NCI-H345 (cell line): ENCODE measurements at regions not wholly inside any gene's neighbourhood (a gene's known extent, or its start where the extent isn't known, plus 50 kb on each side); places are given as distances from the start of the nearest gene placed in this dataset.
"Not testable (repeated sequence)": the region's sequence is repeated elsewhere in the genome, so short reads cannot be mapped to it uniquely, and the experiment has no call there.

ENCODE experiments used
- DNase-seq: peaks from one replicate; lab custom pipeline; 2025; lab: John Stamatoyannopoulos, UW

DNA sequence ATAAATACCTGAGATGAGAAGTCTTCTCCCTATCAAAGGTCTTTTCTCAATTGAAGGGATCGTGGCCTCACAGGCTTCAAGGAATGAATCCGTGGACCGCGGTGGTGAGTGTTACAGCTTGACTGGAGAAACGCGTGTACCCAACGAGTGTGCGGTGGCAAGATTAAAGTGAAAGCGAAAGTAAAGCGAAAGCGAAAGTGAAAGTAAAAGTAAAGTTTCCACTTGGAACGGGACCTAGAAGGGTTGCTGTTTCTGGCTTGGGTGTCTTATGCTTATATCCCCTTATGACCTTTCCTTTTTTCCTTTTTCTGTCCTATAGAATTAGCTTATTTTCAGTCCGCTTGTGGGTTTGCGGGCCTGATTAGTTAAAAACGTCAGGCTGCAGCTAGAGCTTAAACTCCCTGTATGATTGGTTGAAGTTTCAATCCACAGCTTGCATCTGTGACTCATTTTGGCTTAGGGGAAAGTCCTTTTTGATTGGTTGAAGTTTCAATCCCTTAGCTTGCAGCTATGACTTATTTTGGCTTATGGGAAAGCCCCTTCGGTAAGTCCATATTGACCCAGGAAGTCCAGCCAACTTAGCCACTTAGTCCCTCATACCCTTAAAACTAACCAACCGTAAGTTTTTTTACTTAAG lies 924.3 kb upstream of the CDH10 start:
- no peak for DNase-seq

DNA sequence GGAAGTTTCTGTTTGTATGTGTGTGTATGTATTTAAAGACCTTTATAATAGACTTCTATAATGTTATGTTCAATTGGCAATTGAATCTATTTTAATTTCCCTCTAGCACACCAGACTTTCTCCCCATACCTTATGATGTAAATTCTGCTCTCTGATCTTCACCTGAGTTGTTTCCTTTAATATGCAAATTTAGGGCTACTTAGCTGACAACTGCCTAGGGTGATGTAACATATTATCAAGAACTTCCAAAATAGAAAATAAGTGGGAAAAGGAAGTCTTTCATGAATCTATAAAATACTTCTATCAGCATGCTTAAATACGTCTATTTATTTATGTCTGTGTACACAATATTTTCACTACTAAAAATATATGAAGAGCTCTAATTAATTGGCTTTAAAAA lies 923.5 kb upstream of the CDH10 start:
- no peak for DNase-seq

DNA sequence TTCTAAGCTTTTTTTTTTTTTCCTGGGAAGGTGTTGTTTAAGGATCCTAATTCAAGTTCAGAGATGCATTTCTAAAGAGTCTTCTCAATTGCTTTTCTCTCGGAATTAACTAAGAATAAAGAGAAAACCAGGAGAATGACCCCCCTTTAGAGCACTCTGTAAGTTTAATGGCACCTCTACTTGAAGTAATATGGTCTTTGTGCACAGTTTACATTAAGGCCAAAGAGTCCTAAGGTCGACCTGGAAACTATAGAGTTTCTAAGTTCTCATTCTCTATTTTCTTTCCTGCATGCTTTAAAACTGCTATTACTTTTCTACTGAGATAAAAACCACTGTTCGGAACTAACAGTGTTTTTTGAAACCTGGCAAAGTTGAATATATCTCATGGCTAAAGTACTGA lies 923.1 kb upstream of the CDH10 start:
- no peak for DNase-seq

DNA sequence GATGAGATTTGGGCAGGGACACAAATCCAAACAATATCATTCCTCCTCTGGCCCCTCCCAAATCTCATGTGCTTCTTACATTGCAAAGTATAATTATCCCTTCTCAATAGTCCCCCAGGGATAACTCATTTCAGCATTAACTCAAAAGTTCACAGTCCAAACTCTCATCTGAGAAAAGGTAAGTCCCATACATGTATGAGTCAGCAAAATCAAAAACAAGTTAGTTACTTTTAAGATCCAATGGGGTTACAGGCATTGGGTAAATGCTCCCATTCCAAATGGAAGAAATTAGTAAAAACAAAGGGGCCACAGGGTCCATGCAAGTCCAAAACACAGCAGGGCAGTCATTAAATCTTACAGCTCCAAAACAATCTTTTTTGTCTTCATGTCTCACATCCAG lies 917.9 kb upstream of the CDH10 start:
- no peak for DNase-seq

DNA sequence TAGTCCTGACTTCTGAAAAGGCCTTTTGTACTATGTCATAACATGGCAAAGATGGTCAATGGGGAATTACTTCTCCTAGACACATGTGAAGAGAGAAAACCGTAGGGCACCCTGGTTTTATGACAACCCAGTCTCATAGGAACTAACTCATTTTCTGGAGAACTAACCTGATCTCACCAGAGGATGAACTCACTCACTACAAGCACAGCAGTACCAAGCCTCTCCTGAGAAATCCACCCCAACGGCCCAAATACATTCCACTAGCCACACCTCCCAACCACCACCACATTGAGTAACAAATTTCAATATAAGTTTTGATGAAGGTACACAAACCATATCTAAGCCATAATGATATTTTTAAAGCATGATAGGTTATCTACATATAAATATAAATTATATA lies 909.3 kb upstream of the CDH10 start:
- DNase-seq = no peak

DNA sequence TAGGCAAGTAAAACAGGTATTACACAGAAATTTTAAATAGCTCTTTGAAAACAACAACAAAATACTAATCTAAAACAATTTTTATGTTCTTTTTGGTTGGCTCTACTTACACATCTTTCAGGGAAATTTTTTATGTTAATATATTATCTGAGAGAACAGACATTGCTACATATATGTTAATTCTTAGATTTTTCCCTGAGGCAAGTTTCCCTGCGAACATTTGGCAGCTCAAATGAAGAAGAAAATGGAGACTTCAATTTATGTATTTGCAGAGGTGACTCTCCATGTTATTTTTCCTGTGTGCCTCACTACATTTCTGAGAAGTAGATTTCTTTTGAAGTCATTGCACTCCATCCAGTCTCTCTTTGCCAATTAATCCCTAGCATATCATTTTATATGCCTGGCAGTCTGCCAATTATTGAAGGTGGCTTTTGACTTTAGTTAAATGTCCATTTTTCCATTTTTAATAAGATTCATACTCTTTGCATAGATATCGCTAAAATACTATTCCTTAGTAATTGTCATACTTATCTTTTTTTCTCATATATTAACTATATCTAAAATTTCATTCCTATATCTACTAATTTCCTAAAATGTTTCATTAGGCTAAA lies 908.2 kb upstream of the CDH10 start:
- DNase-seq = no peak

DNA sequence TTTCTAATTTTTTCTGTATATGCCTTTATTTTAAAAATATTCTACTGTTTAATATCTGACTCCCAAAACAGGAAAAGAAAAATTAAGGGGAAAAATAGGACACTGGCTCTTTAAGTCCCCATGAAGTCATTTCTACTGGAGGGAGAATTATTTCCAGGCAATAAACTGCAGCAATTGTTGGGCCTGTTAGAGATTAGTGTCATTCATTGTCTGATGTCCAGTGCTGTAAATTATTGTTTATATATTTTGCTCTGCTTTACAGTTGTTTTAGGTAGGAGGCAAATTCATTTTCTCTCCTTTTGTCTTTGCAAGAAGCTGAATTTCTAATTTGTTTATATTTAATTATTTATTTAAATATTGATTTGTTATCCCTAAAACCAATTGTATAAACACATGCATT lies 906.0 kb upstream of the CDH10 start:
- DNase-seq = no peak

DNA sequence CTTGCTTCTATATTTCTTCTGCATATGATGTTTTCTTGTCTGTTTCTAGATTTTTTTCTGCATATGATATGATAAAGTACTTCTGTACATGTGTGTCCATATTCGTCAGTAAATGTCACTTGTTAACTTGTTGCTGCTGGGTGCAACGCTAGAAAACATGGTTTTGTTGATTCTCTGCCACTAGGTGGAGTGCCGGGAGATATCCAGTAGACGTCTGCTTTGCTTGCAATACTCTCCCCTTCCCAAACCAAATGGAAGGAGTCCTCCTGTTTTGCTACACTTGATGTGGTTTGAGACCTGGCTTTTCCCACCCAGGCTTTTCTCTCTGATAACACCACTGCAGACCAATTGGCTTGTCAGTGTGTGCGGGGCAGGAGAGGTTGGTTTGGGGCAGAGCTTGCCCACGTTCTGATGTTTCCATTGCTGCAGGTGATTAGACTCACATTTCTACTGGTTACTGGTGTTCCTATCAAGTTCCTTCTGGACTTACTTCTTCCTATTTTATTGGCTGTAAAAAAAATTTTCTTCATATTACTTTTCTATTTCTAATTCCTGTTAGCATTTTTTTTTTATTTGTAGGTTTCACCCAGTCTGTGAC lies 900.0 kb upstream of the CDH10 start:
- DNase-seq = no peak

DNA sequence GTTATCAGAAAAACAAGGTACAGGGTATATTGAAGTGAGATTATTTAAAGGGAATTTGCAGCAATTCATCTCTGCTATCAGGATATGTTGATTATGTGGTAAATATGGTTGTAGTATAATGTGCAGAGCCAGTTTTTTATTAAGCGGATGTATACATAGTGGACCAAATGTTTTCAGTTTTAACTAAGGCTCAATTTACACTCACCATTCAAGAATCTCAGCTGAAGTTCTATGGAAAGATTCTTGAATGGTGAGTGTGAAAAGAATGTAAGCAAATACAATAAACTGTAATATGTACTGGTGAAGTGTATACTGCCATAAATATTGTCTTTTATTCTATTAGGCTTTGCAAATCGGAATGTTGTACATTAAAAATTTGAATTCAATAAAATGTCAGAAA lies 895.9 kb upstream of the CDH10 start:
- DNase-seq = no peak

DNA sequence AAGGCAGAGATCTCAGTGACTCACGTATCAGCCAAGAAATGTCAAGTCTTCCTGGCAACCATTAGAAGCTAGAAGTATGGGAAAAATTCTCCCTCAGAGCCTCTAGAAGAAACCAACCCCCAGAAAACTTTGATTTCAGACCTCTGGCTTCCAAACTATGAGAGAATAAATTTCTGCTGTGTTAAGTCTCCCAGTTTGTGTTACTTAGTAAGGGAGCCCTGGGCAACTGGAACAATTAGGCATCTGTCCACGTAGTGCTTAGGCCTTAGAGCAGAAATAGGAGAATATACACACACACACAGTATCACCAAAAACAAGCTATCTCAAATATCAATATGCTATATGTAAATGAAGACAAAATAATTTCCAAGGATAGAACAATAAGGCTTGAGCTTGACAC lies 894.8 kb upstream of the CDH10 start:
- no peak for DNase-seq

DNA sequence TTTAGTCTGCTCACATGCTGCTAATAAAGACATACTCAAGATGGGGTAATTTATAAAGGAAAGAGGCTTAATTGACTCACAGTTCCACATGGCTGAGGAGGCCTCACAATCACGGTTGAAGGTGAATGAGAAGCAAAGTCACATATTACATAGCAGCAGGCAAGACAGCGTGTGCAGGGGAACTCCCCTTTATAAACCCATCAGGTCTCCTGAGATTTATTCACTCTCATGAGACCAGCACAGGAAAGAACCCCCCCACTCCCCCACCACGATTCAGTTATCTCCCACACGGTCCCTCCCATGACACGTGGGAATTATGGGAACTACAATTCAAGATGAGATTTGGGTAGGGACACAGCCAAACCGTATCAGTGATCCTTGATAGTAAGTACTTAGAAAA lies 891.7 kb upstream of the CDH10 start:
- not testable (repeated sequence) for DNase-seq

DNA sequence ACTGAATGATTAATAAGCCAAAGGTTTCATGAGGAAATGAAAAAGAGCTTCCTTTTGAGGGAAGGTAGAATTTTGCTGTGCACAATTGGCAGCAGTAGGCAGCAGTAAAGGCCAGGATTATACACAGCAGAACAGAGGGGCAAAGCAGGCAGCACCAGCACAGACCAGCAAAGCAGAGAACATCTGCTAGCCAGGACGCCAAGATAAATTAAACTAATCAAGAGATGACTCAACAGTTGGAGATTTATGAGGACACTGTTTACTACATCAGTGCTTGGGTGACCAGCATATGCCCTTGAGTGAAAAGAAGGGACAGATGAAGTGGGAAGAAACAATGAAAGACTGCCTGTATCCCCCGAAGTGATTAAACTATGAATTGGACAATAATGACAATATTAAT lies 871.4 kb upstream of the CDH10 start:
- DNase-seq = no peak

DNA sequence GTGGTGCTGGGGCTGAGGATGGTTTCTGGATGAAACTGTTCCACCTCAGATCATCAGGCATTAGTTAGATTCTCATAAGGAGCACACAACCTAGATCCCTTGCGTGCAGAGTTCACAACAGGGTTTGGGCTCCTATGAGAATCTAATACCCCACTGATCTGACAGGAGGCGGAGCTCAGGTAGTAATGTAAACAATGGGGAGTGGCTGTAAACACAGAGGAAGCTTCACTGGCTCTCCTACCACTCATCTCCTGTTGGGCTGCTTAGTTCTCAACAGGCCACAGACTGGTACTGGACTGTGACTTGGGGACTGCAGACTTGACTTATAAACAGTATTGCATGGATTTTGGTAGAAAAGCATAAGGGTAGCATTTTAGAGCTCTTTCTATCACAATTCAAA lies 870.7 kb upstream of the CDH10 start:
- DNase-seq = no peak

DNA sequence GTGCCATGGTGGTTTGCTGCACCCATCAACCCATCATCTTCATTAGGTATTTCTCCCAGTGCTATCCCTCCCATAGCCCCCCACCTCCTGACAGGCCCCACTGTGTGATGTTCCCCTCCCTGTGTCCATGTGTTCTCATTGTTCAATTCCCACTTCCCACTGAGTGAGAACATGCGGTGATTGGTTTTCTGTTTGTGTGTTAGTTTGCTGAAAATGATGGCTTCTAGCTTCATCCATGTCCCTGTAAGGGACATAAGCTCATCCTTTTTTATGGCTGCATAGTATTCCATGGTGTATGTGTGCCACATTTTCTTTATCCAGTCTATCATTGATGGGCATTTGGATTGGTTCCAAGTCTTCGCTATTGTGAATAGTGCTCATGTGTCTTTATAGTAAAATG lies 865.9 kb upstream of the CDH10 start:
- not testable (repeated sequence) for DNase-seq

DNA sequence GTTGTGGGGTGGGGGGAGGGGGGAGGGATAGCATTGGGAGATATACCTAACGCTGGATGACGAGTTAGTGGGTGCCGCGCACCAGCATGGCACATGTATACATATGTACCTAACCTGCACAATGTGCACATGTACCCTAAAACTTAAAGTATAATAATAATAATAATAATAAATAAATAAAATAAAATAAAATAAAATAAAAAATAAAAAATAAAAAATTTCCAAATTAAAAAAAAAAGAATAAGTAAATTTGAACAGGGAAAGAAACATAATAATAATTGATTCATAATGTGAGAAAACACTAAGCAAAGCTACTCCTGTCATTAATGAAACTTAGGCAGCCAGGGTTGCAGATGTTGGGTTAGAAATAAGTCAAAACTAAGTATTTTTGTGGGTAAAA lies 863.2 kb upstream of the CDH10 start:
- not testable (repeated sequence) for DNase-seq

DNA sequence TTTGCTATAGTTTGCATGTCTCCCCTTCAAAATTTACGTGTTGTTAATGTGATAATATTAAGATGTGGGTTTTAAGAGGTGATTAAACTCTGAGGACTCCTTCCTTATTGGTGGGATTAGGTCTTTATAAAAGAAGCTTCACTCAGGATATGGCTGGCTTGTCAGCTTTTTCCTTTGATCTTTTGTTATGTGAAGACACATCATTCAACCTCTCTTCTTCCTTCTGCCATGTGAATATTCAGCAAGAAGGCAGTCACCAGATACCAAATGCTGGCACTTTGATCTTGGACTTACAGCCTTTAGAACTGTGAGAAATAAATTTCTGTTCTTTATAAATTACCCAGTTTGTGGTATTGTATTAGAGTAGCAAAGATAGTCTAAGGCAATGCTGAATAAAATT lies 855.9 kb upstream of the CDH10 start:
- DNase-seq = no peak

DNA sequence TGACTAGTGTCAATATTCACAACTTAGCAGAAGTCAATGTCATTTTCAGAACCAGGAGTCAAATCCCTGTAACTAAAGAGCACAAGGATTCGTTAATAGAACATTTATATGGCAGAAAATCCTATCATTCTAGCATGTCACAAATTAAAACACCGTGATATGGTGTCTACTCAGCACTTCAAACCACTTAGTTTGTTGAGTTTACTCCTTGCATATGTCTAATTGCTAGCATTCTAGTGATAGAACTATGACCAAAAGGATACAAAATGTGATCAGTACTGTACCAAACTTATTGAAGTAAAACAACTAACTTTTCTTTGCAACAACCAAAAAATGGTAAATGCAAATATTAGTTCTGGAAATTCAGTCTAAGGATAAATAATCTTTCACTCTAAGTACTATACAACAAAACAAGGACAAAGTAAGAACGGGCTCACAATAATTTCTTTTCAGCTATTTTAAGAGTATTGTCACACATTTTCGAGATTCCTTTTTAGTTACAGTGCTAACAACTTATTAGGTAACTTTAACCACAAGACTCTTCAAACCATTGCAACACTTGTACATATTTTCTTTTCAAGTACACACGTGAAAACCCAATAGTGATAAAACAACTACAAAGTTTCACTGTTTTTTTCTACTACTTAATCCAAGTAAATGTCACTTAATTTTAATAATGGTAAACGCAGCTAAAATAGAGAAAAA lies 845.2 kb upstream of the CDH10 start:
- no peak for DNase-seq

DNA sequence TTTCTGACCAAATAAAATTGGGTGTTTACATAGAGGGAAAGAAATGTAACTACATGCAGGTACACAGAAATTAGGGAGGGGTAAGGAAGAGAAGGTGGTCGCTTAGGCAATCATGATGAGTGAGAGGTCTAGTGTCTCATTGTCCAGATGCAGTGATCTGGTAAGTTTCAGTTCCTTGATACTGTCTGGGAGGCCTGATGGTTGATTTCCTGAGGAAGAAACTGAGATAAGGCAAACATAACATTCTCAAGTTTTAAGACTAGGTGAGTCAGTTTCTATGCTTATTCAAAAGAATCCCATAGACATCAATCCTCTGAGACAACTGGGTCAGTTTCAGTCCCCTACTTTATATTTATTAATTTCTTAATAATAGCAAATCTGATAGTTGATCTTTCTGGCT lies 843.3 kb upstream of the CDH10 start:
- no peak for DNase-seq

DNA sequence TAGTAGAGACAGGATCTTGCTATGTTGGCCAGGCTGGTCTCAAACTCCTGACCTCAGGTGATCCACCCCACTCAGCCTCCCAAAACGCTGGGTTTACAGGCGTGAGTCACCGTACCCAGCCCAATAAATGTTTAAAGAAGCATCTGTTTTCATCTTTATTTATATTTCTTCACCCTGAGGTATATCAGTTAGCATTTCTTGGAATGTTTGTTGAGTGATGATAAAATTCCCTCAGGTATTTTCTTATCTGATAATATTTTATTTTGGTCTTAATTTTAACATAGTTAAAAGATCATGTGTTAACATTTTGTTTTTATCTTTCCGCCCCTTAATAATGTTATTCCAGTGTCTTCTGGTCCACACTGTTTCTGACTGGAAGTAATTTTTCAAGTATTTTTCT lies 839.6 kb upstream of the CDH10 start:
- DNase-seq = no peak

DNA sequence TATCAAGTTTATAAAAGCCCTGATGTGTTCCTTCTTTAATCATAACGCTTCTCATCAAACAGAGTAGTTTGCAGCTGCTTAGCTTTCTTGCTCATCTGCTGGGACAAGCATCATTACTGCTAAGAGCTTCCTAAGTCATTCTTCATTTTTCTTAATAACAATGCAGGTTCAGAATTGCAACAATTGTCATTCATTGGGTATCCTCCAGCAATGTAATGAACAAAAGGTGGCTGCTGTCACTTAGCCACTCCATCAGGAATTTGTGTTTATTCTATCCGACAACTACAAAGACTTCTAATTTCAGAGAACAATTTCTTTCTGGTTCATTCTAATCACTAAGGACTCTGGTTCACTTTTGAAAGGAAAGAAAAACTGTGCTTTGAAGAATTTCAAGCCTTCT lies 836.7 kb upstream of the CDH10 start:
- DNase-seq = peak; percentile 24

DNA sequence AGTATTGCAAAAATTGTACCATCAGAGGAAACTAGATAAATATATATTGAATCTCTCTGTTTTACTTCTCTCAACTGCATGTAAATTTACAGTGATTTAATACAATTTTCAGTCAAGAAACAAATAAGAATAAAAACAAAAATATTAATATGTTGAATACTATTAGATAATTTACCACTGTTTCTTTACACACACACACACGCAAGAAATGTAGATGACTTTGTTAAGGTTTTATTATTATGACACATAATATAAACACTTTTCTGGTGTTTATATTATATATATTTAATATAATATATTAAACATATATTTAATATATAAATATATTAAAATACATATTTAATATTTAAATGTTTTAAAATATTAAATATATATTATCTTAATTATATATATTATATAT lies 814.3 kb upstream of the CDH10 start:
- no peak for DNase-seq

DNA sequence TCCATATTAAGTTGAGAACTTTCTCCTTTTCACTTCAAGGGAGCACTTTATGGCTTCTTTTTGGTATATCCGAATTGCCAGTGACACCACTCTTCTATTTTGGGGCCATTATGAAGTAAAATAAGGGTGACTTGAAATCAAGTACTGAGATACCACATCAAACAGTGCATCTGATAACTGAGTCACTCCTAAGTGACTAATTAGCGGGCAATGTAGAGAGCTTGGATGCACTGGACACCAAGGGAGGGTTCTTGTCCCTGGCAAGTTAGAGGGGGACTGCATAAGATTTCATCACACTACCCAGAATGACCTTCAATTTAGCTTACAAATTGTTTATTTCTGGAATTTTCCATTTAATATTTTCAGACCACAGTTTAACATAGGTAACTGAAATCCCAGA lies 813.9 kb upstream of the CDH10 start:
- DNase-seq = no peak

DNA sequence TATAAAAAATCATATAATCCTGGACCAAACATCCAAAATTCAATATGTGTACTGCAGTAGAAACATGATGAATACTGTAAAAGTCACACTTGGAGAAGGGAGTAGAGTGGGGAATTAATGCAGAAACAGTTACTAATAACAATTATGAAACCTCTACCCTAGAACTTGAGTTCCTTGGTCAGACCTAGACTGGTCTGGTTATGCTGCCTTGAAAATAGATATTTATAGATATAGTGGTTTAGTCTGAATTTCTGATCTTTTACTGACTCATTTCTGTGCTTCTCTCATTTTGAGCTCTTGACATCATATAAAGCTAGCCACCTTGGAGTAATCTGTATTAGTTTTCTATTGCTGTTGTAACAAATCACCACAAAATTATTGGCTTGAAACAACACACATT lies 808.7 kb upstream of the CDH10 start:
- no peak for DNase-seq
